ENCODE measurements at regions not wholly inside any gene's neighbourhood (a gene's known extent, or its start where the extent isn't known, plus 50 kb on each side); places are given as distances from the start of the nearest gene placed in this dataset.

- Histone ChIP-seq H4K20me1 (ENCODE audit: insufficient read depth, low read length) (no peaks in the 10 kb centered on the region), H3K9me3 (ENCODE audit: low read length) (no peaks in the 10 kb centered on the region), H3K27me3 (ENCODE audit: control insufficient read depth in 1 of 2, insufficient read depth in 2 of 2, low read length in 2 of 2) (no peaks in the 10 kb centered on the region), H3K79me2 (ENCODE audit: insufficient read depth, low read length) (no peaks in the 10 kb centered on the region), H3K9ac (ENCODE audit: insufficient read depth, low read depth, low read length) (no peak overlapping the region), H3K36me3 (replicated peaks in 1 of 2; ENCODE audit: control insufficient read depth in 1 of 2, insufficient read depth in 2 of 2, low read length in 2 of 2) (no peaks in the 10 kb centered on the region), H3K4me3 (replicated peaks in 1 of 3; ENCODE audit: insufficient read depth in 1 of 3, low read depth in 2 of 3, low read length in 3 of 3) (no peak overlapping the region), H3K4me2 (ENCODE audit: low read depth, low read length) (no peak overlapping the region), H2AFZ (ENCODE audit: low read length) (no peak overlapping the region), H3K27ac (ENCODE audit: extremely low read length, insufficient read depth, low read length) (no peak overlapping the region), H3K4me1 (ENCODE audit: insufficient read depth, low read length) (peaks cover 4% of the 10 kb centered on the region; the same call in 1 of the 2 replicates)
- 29% methylated on average over 4 of the region's 4 CpGs for WGBS (ENCODE audit: low lambda C conversion rate)
- no peak for FAIRE-seq
- ATAC-seq = no peak
- in situ Hi-C loops (cut with HindIII; ENCODE audit: extremely low pct_ligation_motif_present, low pct_unique_long_range_greater_than_20kb) = no loop called here
- no peak for DNase-seq (ENCODE audit: low spot score)
- ChIA-PET CTCF (ENCODE audit: low intra/inter-chr PET ratio, low total read pairs) (no interaction called here), POLR2A (no interaction called here)
- no TSS peak for BruUV-seq (replicated peaks)
- intact Hi-C loops (cut with micrococcal nuclease; ENCODE audit: unreplicated experiment) = no loop called here
- TF ChIP-seq NCOR1 (IDR thresholded peaks at IDR 0.05; ENCODE audit: borderline replicate concordance, low read length) = 0 out of 2 replicates have a peak, but pooled peaks have one; percentile 57
- no peak for TF ChIP-seq ZNF251 (CRISPR knock-in tag; IDR thresholded peaks at IDR 0.05)
Measured at GRCh38 chr1:198929111-198929604, 290.3 kb downstream of the PTPRC start.

DNA sequence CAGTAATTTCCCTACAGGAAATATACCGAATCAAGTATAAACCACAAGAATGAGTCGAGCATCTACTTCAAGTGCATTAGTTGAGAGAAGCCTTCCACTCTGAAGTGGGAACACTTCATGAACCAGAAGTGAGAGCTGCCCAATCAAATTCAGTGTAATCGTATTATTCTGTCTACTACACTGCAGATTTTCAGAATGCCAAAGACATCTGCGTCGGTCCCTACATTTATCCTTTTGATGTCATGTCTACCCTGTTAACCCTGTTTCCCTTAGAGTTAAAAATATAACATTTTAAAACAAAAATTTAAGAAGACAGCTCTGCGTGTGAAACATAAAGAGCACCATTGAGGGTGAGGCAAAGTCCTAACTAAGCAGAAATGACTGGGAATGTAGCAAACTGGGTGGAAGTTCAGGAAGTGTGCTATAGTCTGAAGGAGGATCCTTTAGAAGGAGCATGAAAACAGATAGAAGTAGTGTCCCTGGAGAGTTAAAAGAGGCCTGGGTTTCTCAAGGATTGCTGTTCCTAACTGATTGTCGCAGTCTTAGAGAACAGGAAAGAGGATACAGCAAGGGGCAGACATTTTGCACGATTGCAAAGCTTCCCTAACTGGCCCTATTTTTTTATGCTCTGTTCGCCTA, 291.2 kb downstream of the PTPRC start:
- H3K79me2 ChIP-seq (ENCODE audit: insufficient read depth, low read length) = no peaks in the 10 kb centered on the region
- BruUV-seq (replicated peaks) = no TSS peak
- TF ChIP-seq, protein P1, sequence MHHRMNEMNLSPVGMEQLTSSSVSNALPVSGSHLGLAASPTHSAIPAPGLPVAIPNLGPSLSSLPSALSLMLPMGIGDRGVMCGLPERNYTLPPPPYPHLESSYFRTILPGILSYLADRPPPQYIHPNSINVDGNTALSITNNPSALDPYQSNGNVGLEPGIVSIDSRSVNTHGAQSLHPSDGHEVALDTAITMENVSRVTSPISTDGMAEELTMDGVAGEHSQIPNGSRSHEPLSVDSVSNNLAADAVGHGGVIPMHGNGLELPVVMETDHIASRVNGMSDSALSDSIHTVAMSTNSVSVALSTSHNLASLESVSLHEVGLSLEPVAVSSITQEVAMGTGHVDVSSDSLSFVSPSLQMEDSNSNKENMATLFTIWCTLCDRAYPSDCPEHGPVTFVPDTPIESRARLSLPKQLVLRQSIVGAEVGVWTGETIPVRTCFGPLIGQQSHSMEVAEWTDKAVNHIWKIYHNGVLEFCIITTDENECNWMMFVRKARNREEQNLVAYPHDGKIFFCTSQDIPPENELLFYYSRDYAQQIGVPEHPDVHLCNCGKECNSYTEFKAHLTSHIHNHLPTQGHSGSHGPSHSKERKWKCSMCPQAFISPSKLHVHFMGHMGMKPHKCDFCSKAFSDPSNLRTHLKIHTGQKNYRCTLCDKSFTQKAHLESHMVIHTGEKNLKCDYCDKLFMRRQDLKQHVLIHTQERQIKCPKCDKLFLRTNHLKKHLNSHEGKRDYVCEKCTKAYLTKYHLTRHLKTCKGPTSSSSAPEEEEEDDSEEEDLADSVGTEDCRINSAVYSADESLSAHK (CRISPR knock-in tag; IDR thresholded peaks at IDR 0.05; ENCODE audit: borderline replicate concordance) = no peak
- no peak for TF ChIP-seq ZNF607 (CRISPR knock-in tag; IDR thresholded peaks at IDR 0.05; ENCODE audit: borderline replicate concordance)
- TF ChIP-seq, protein P2, sequence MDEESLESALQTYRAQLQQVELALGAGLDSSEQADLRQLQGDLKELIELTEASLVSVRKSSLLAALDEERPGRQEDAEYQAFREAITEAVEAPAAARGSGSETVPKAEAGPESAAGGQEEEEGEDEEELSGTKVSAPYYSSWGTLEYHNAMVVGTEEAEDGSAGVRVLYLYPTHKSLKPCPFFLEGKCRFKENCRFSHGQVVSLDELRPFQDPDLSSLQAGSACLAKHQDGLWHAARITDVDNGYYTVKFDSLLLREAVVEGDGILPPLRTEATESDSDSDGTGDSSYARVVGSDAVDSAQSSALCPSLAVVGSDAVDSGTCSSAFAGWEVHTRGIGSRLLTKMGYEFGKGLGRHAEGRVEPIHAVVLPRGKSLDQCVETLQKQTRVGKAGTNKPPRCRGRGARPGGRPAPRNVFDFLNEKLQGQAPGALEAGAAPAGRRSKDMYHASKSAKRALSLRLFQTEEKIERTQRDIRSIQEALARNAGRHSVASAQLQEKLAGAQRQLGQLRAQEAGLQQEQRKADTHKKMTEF (CRISPR knock-in tag; IDR thresholded peaks at IDR 0.05) = no peak
- TF ChIP-seq BHLHE40 (IDR thresholded peaks at IDR 0.05; ENCODE audit: low read length) = no peak
- DNase-seq (ENCODE audit: low spot score) = no peak
- ChIA-PET CTCF (ENCODE audit: low intra/inter-chr PET ratio, low total read pairs) (no interaction called here), POLR2A (no interaction called here)
- intact Hi-C loops (cut with micrococcal nuclease; ENCODE audit: unreplicated experiment) (no loop called here), in situ Hi-C loops (cut with HindIII; ENCODE audit: extremely low pct_ligation_motif_present, low pct_unique_long_range_greater_than_20kb) (no loop called here)
- H3K27ac ChIP-seq (ENCODE audit: extremely low read length, insufficient read depth, low read length) = no peak overlapping the region
- H3K4me3 ChIP-seq (replicated peaks in 1 of 3; ENCODE audit: insufficient read depth in 1 of 3, low read depth in 2 of 3, low read length in 3 of 3) = peak overlapping the region in 2 of 3 experiments; percentile 6 to 59; a peak in 3 of 6 replicates
- peak overlapping the region; percentile 49 for H3K4me2 ChIP-seq (ENCODE audit: low read depth, low read length)
- 17% methylated on average over 9 of the region's 9 CpGs for WGBS (ENCODE audit: low lambda C conversion rate)
- H3K9ac ChIP-seq (ENCODE audit: insufficient read depth, low read depth, low read length) = peak overlapping the region; percentile 37; the same call in 1 of the 2 replicates
- peaks cover 9% of the 10 kb centered on the region; the same call in 1 of the 2 replicates for H3K4me1 ChIP-seq (ENCODE audit: insufficient read depth, low read length)
- no peaks in the 10 kb centered on the region for H3K27me3 ChIP-seq (ENCODE audit: control insufficient read depth in 1 of 2, insufficient read depth in 2 of 2, low read length in 2 of 2)
- no peaks in the 10 kb centered on the region for H3K9me3 ChIP-seq (ENCODE audit: low read length)
- FAIRE-seq = no peak
- no peaks in the 10 kb centered on the region for H4K20me1 ChIP-seq (ENCODE audit: insufficient read depth, low read length)
- H3K36me3 ChIP-seq (replicated peaks in 1 of 2; ENCODE audit: control insufficient read depth in 1 of 2, insufficient read depth in 2 of 2, low read length in 2 of 2) = no peaks in the 10 kb centered on the region
- H2AFZ ChIP-seq (ENCODE audit: low read length) = peak overlapping the region; percentile 88
- no peak for ATAC-seq
